ENCODE measurements at regions not wholly inside any gene's neighbourhood (a gene's known extent, or its start where the extent isn't known, plus 50 kb on each side); places are given as distances from the start of the nearest gene placed in this dataset.

GRCh38 chr11:92482492-92483060 is 258.0 kb downstream of the FAT3 start:
- no peak for DNase-seq

DNA sequence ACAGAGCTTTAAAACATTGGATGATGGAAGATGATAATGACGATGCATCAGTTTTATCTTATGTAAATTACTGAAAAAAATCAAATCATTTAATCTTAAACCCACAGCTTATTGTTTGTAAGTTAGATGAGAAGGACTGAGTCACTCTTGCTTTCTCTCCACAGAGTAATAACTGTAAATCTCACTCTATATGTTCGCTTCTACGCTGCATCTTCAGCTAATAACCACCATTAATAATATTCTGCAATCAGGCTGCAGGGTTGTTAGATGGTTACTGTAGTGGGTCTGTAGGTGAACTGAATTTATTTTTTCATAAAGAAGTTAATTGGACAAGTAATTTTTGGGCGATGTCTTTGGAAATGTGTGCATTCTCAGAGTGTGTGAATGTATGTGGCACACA is 260.0 kb downstream of the FAT3 start:
- DNase-seq, result no peak

DNA sequence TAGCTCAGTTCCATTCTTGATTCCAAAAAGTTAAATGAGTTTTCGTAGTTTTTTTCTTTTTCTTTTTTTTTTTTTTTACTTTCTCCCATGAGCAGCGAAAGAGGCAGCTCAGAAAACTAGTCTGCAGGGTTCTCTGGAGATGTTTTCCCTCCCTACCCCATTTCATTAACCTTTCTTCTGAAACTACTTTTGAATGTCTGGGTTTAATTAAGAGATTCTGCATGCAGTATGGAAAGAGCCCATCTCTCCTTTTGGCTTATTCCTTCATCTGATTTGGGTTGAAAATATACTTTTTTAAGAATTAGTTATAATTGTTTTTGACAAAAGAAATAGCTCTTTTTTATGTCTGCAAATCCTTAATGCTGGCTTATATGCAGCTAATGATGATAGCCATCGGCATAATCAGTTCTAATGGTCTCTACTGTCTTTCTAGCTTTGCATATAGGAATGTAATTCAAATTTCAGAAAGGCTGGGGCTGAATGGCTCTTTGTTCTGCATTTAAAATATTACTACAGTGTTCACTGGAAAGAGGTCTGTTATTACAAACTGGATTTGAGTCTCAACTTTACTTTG is 265.3 kb downstream of the FAT3 start:
- no peak for DNase-seq

- no peak for DNase-seq
These were observed 267.8 kb downstream of the FAT3 start for GRCh38 chr11:92492372-92492771.

DNA sequence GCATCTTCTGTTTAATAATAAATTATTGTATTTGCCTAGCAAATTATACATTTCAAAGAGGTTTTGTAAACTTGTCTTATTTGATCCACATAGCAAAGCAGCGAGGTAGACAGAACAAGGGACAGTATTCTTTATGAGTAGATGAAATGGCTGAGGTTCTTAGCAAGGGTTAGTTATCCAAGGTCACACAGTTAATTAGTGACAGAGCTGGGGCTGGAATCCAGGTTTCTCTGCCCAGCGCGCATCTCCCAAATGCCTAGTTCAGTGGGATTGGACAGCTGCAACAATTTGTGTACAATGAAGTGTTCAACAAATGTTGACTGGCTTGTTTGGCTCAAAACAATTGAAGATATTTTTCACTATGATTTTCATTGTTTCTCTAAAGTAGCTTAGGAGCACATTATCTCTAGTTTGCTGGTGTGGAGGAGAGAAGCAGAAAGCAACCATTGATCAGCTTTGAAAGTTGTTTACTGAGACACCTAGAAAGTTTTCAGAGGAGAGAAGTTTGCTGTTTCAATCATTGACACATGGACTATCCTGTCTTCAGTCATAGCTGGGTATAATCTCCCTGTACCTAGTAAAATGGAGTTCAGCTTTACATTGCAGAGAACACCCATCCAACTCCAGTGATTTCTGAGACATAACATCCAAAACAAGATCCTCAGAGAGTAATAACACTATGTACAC is 270.6 kb downstream of the FAT3 start:
- no peak for DNase-seq

- DNase-seq, result no peak
These were observed 275.8 kb downstream of the FAT3 start for GRCh38 chr11:92500453-92500852.

- no peak for DNase-seq
These were observed 276.6 kb downstream of the FAT3 start for GRCh38 chr11:92501066-92501739.

GRCh38 chr11:92504004-92504403 is 279.4 kb downstream of the FAT3 start:
- DNase-seq, result no peak

GRCh38 chr11:92504534-92504933 is 279.9 kb downstream of the FAT3 start:
- no peak for DNase-seq

- no peak for DNase-seq
These were observed 281.1 kb downstream of the FAT3 start for GRCh38 chr11:92505689-92506088.

DNA sequence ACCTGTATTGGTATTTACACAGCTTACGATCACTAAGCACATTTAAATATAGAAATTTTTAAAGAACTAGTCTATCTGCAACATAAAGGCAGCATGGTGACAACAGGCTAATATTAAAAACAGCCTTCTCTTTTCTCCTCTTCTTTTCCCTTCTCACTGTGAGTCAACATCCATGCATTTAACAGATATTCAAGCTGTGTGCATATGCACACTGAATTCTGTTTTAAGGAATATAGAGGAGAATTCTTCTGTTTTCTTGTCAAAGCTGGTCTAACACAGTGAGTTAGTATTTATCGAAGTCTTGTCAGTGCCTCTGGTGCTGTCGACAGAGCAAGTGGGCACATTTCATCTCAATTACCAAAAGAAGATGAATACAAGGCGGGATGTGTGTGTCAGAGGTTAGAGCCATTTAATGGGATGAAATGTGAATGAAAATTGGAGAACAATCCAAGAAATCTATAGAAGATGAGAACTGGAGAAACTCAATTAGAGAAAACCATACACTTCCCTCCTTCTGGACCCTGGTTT is 282.3 kb downstream of the FAT3 start:
- no peak for DNase-seq

- no peak for DNase-seq
These were observed 286.0 kb downstream of the FAT3 start for GRCh38 chr11:92510591-92510990.

DNA sequence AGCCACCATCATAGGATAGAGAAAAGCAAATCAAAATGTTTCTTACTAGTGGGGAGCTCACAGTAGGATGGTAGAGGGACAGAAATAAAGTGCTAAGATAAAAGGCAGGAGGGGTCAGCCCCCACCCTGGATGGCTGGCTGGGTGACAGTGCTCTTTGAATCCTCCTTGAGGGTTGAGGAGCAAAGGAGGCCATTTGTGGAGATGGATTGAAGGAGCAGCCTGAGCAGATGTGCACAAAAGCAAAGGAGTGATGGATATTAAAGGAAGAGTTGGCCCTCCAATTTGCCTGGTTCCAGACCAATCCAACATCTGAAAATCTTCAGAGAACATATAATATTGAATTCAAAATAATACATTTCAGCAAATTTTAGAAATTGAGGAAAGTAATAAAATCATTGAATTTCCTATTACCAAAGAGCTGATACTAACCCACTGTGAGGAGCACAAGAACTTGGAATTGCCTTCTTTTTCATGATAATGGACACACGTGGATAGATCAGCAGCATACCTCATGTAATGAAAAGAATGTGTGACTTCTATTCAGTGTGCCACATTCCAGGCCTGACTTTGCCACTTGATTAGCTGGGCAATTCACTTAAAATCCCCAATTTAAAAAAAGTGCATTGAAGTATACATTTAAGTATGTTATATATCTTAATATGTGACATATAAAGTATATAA is 287.0 kb downstream of the FAT3 start:
- DNase-seq, result no peak

DNA sequence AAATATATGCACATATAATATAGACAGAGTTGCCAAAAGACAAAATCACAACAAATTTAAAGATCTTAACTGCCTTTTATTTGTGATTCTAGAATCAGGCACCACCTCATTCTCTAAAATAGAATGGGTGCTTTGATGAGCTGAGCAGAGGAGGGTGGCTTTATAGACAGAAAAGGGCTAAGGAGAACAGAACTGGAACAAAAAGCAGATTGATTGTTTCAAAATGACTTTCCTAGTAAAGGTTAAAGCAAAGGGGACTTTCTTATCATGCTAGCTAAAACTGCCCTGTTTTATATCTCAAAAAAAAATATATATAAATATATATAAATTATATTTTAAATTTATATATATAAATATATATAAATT is 287.6 kb downstream of the FAT3 start:
- DNase-seq, result no peak

GRCh38 chr11:92523611-92524010 is 299.0 kb downstream of the FAT3 start:
- DNase-seq, result no peak

- DNase-seq, result no peak
These were observed 299.9 kb downstream of the FAT3 start for GRCh38 chr11:92524542-92524941.

GRCh38 chr11:92527467-92527866 is 302.8 kb downstream of the FAT3 start:
- DNase-seq, result no peak

GRCh38 chr11:92528001-92528400 is 303.4 kb downstream of the FAT3 start:
- DNase-seq, result no peak

GRCh38 chr11:92531065-92531739 is 306.6 kb downstream of the FAT3 start:
- no peak for DNase-seq

DNA sequence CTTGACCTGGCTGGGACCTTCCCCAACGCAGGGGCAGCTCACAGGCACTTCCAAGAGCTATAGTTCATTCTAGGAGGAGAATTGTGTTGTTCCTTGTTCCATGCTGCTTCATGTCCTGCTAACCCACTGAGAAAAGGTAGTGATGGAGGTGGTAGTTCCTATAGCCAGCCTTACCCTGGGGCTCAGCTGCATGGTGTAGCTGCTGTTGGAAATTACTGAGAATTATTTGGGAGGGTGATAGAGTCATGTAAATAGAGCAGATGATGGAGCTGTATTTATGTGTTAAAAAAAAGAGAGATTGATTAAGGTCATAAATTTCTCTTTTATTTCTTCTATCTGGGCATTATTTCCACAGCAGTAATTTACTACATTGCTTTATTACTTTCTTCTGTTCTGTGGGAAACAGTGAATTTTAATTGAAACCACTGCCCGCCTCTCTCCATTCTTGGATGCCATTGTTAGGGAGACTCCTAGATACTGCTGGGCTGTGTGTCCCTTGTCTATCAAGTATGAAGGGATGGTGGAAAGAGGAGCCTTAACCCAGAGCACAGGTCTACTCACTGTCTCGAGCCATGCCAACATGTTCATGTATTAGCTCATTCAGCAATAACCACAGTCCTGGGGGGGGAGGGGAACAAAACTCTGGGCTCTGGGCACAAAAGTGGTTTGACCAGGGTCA is 309.2 kb downstream of the FAT3 start:
- DNase-seq, result no peak

DNA sequence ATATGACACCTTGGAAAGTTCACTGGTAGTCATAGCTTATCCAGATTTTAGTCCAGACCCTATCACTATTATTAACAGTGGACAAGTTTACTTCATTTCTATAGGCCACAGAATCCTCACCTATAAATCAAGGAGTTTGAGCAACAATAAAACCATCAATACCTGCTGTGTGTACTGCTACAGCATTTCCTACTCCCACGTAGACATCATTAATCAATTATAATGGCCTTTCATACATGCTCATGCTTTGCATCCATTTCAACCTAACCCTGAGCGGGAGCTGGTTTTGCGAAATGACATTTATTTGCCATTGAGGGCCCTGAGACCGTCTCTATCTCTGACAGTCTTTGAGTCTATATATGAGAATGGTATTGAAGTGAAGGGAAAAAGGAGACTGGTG is 312.3 kb downstream of the FAT3 start:
- DNase-seq, result no peak

- no peak for DNase-seq
These were observed 315.5 kb downstream of the FAT3 start for GRCh38 chr11:92540096-92540495.

Measured in occipital lobe (tissue), 1 donor.